ENCODE measurements at regions not wholly inside any gene's neighbourhood (a gene's known extent, or its start where the extent isn't known, plus 50 kb on each side); places are given as distances from the start of the nearest gene placed in this dataset.

- Histone ChIP-seq H3K27me3 (no peaks in the 10 kb centered on the region), H3K36me3 (no peaks in the 10 kb centered on the region), H3K9me3 (no peaks in the 10 kb centered on the region), H3K9ac (ENCODE audit: low read depth in 2 of 2, low read length in 2 of 2) (no peak overlapping the region), H3K4me1 (no peaks in the 10 kb centered on the region), H3K4me3 (no peak overlapping the region), H3K27ac (no peak overlapping the region)
- TF ChIP-seq CTCF (IDR thresholded peaks at IDR 0.05) = no peak
- no peak for DNase-seq
- intact Hi-C loops (cut with DNase I) = no loop called here
Observed at GRCh38 chr5:2106721-2107120, 224.0 kb upstream of the IRX4 start.

DNA sequence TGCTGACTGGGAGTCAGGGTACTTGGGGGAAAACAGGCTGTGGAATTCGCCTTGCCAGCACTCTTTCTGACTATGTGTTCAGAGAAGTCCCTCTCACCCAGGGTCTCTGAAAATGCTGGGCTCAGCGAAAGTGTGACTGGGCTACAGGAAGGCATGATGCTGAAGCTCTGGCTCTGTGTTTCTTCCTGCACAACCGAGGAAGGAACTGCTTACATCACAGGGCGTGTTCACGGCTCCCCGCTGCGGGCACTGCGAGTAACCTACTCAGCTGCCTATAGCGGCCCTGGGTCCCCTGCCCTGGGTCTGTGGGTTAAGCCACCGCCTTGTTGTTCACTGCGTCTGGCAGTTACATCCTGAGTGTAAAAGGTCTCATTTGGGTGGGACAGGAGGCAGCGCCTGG lies 222.4 kb upstream of the IRX4 start:
- no peaks in the 10 kb centered on the region for H3K4me1 ChIP-seq
- H3K9ac ChIP-seq (ENCODE audit: low read depth in 2 of 2, low read length in 2 of 2) = no peak overlapping the region
- H3K4me3 ChIP-seq = no peak overlapping the region
- H3K36me3 ChIP-seq = no peaks in the 10 kb centered on the region
- no peaks in the 10 kb centered on the region for H3K9me3 ChIP-seq
- intact Hi-C loops (cut with DNase I) = no loop called here
- no peak for DNase-seq
- no peak overlapping the region for H3K27ac ChIP-seq
- no peaks in the 10 kb centered on the region for H3K27me3 ChIP-seq
- TF ChIP-seq CTCF (IDR thresholded peaks at IDR 0.05) = no peak

DNA sequence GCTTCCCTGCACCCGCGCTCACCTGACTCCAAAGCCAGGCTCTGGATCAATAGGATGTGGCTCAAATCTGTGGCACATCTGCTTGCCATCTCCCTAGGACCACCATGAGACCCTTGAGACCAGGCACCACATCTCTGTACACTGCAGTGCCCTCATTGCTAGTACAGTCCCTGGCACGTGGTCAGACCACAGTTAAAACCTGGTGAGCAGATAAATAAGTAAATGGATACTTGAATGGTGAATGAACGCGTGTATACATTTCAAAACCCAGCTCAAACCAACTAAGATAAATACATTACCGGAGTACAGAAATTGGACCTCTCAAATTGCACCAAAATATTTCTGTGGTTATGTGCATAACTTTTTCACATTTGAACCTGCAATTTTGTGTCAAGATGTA lies 221.2 kb upstream of the IRX4 start:
- H3K27me3 ChIP-seq = no peaks in the 10 kb centered on the region
- no peak for TF ChIP-seq CTCF (IDR thresholded peaks at IDR 0.05)
- intact Hi-C loops (cut with DNase I) = no loop called here

DNA sequence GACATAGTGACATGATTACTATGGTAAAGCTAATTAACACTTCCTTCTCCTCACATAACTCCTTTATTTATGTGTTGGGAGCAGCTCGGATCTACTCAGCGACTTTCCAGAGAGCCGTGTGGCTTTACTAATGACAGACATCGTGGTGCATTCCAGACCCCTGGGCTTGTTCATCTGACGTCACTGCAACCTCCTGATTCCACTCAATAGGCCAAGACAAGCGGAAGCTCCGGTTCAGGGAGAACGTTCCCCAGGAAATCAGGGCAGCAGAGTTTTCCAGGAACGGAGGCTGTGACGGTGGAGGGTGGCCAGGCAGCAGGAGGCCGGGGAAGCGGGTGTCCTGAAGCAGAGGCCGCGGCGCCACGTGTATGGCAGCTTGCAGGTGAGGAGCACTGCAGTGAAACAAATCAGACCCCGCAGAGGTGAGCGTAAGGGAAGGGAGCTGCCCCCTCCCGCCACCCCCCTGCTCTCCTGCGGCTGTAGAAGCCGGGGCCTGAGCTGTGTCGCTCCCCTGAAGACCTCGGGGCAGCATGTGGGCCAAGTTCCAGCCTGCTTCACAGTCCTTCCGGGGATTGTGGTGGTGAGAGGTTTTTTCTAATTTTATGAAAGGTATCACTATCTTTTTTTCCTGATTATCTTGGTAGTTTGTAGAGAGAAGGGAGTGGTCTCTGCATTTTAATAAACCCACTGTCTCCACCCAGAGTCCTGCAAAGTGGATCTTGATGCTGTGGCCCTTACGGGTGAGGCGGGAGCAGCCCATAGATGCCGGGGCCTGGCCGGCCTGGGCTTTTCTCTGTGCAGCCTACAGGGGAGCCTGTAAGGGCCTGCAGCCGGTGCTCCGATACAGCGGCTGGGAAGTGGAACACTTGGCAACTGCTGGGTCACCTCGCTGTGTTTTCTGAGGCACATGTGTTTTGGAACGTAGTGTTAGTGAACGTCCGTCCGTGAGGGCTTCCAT lies 220.4 kb upstream of the IRX4 start:
- no peak for TF ChIP-seq CTCF (IDR thresholded peaks at IDR 0.05)
- Histone ChIP-seq H3K36me3 (no peaks in the 10 kb centered on the region), H3K4me1 (no peaks in the 10 kb centered on the region), H3K27ac (no peak overlapping the region), H3K27me3 (no peaks in the 10 kb centered on the region), H3K9ac (ENCODE audit: low read depth in 2 of 2, low read length in 2 of 2) (no peak overlapping the region), H3K4me3 (no peak overlapping the region), H3K9me3 (no peaks in the 10 kb centered on the region)
- intact Hi-C loops (cut with DNase I) = no loop called here
- no peak for DNase-seq

More for the DNA sequence above, 221.2 kb upstream of the IRX4 start:
- no peaks in the 10 kb centered on the region for H3K4me1 ChIP-seq
- H3K27ac ChIP-seq = no peak overlapping the region
- DNase-seq = no peak
- H3K9me3 ChIP-seq = no peaks in the 10 kb centered on the region
- H3K4me3 ChIP-seq = no peak overlapping the region
- H3K36me3 ChIP-seq = no peaks in the 10 kb centered on the region
- no peak overlapping the region for H3K9ac ChIP-seq (ENCODE audit: low read depth in 2 of 2, low read length in 2 of 2)

DNA sequence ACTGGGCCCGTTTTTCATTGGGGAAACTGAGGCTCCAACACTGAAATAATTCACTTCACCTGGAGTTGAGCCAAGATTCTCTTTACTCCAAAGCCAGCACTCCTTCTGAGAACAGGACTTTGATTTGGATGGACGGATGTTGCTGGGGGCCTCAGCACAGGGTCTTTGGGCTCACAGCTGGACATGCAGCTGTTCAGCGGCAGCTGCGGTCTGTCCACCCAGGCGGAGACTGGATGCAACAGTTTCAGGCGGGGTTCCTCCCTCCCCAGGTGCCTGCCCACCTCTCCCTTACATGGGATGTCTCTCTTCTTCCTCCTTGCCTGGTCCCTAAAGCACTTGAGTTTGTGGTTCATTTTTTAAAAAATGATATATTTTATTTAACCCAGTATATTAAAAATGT lies 219.0 kb upstream of the IRX4 start:
- Histone ChIP-seq H3K27me3 (no peaks in the 10 kb centered on the region), H3K9me3 (no peaks in the 10 kb centered on the region), H3K4me3 (no peak overlapping the region), H3K9ac (ENCODE audit: low read depth in 2 of 2, low read length in 2 of 2) (no peak overlapping the region), H3K36me3 (no peaks in the 10 kb centered on the region), H3K27ac (no peak overlapping the region), H3K4me1 (no peaks in the 10 kb centered on the region)
- TF ChIP-seq CTCF (IDR thresholded peaks at IDR 0.05) = no peak
- intact Hi-C loops (cut with DNase I) = no loop called here
- no peak for DNase-seq

Measured in colonic mucosa (tissue), 4 donors.